ENCODE measurements at regions not wholly inside any gene's neighbourhood (a gene's known extent, or its start where the extent isn't known, plus 50 kb on each side); places are given as distances from the start of the nearest gene placed in this dataset.

DNA sequence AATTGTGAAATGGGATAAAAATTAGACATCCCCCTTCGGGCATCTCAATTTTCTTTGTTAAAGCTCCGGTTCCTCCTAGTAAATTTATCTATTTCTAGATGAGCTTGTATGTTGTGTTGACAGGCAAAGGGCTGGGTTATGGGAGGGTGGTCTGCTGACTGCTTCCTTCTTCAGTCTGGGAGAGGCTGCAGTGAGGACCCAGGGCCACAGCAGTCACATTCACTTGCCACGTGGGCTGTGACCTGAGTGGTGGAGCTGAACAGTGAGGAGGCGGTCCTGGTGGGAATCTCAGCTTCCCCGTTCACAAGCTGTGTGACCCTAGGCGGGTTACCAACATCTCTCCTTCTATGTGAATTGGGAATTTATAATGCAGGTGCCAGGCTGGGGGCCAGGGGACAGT, 57.5 kb upstream of the RXRA start:
- Histone ChIP-seq H3K27me3 (ENCODE audit: insufficient read depth, low read length) (peaks cover 39% of the 10 kb centered on the region), H2AFZ (ENCODE audit: low read depth, low read length) (no peak overlapping the region), H3K79me2 (ENCODE audit: insufficient read depth, low read length) (no peaks in the 10 kb centered on the region), H3K36me3 (ENCODE audit: insufficient read depth, low read length) (no peaks in the 10 kb centered on the region), H3K4me2 (ENCODE audit: low read length) (no peak overlapping the region), H4K20me1 (ENCODE audit: insufficient read depth, low read length) (no peaks in the 10 kb centered on the region), H3K27ac (ENCODE audit: low read depth, low read length) (no peak overlapping the region), H3K4me1 (ENCODE audit: insufficient read depth, low read length) (no peaks in the 10 kb centered on the region), H3K4me3 (ENCODE audit: insufficient read depth, low read depth, low read length) (no peak overlapping the region), H3K9me3 (ENCODE audit: insufficient read depth, low read depth, low read length) (no peaks in the 10 kb centered on the region), H3K9ac (ENCODE audit: low read length) (no peak overlapping the region)
- H3K4me3 Mint-ChIP-seq (ENCODE audit: unreplicated experiment): no peak overlapping the region
- no peak overlapping the region for H3K27ac Mint-ChIP-seq (ENCODE audit: unreplicated experiment)
- no peaks in the 10 kb centered on the region for H3K36me3 Mint-ChIP-seq (ENCODE audit: low read depth, unreplicated experiment)
- peaks cover 12% of the 10 kb centered on the region for H3K9me3 Mint-ChIP-seq (ENCODE audit: unreplicated experiment)
- H3K27me3 Mint-ChIP-seq (ENCODE audit: low read depth, unreplicated experiment): peaks cover 61% of the 10 kb centered on the region
- FAIRE-seq (no peak), DNase-seq (ENCODE audit: low read depth) (no peak)
- no peaks in the 10 kb centered on the region for H3K4me1 Mint-ChIP-seq (ENCODE audit: low read depth, unreplicated experiment)
- TF ChIP-seq, protein P1, sequence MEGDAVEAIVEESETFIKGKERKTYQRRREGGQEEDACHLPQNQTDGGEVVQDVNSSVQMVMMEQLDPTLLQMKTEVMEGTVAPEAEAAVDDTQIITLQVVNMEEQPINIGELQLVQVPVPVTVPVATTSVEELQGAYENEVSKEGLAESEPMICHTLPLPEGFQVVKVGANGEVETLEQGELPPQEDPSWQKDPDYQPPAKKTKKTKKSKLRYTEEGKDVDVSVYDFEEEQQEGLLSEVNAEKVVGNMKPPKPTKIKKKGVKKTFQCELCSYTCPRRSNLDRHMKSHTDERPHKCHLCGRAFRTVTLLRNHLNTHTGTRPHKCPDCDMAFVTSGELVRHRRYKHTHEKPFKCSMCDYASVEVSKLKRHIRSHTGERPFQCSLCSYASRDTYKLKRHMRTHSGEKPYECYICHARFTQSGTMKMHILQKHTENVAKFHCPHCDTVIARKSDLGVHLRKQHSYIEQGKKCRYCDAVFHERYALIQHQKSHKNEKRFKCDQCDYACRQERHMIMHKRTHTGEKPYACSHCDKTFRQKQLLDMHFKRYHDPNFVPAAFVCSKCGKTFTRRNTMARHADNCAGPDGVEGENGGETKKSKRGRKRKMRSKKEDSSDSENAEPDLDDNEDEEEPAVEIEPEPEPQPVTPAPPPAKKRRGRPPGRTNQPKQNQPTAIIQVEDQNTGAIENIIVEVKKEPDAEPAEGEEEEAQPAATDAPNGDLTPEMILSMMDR (IDR thresholded peaks at IDR 0.05; ENCODE audit: insufficient read depth, low read depth, low read length): no peak
- TF ChIP-seq EZH2 (IDR thresholded peaks at IDR 0.05; ENCODE audit: insufficient read depth, low read length): no peak

DNA sequence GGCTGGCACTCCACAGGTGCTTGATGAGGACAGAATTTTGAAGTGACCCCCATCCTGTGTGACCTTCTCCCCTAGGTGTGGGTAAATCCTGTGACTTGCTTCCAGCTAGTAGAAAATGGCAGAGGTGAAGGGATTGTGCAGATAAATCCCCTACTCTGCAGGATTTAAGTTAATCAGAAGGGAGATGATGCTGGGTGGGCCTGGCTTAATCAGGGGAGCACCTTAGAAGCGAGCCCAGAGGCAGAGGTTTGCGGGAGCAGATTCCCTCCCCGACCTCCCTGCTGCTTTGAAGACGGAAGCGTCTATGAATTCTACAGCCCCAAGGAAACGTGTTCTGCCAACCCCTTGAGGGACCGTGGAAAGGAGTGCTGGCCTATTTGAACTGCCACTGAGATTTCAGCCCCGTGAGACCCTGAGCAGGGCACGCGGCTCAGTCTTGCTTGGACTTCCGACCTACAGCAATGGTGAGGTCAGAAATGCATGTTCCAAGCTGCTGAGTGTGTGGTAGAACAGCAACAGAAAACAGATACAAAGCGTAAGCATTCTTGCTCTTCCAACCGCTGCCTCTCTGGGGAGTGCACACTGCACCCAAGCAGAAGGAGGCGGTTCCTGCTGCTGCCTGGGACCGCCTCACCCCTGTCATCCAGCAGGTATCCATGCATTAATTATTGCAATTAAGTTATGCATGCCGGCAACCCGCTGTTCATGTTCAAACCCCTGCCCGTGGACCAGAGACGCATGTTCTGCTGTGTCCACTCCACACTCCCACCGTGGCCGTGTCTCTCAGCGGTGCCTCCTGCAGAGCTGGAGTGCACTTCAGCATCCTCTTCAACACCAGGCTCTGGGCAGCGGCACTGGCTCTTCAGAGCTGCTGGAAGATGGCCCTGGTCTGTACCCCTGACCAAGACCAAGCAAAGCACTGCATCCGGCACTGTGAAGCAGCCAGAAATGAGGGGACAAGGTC, 54.6 kb upstream of the RXRA start:
- Histone ChIP-seq H3K36me3 (ENCODE audit: insufficient read depth, low read length) (no peaks in the 10 kb centered on the region), H3K9me3 (ENCODE audit: insufficient read depth, low read depth, low read length) (no peaks in the 10 kb centered on the region), H3K4me3 (ENCODE audit: insufficient read depth, low read depth, low read length) (no peak overlapping the region), H3K27me3 (ENCODE audit: insufficient read depth, low read length) (peaks cover 26% of the 10 kb centered on the region), H4K20me1 (ENCODE audit: insufficient read depth, low read length) (no peaks in the 10 kb centered on the region), H3K4me1 (ENCODE audit: insufficient read depth, low read length) (no peaks in the 10 kb centered on the region), H2AFZ (ENCODE audit: low read depth, low read length) (no peak overlapping the region), H3K27ac (ENCODE audit: low read depth, low read length) (no peak overlapping the region), H3K9ac (ENCODE audit: low read length) (no peak overlapping the region), H3K4me2 (ENCODE audit: low read length) (no peak overlapping the region), H3K79me2 (ENCODE audit: insufficient read depth, low read length) (no peaks in the 10 kb centered on the region)
- H3K4me1 Mint-ChIP-seq (ENCODE audit: low read depth, unreplicated experiment): no peaks in the 10 kb centered on the region
- FAIRE-seq (no peak), DNase-seq (ENCODE audit: low read depth) (no peak)
- H3K27ac Mint-ChIP-seq (ENCODE audit: unreplicated experiment): no peak overlapping the region
- H3K27me3 Mint-ChIP-seq (ENCODE audit: low read depth, unreplicated experiment): peaks cover 48% of the 10 kb centered on the region
- H3K36me3 Mint-ChIP-seq (ENCODE audit: low read depth, unreplicated experiment): no peaks in the 10 kb centered on the region
- no peak overlapping the region for H3K4me3 Mint-ChIP-seq (ENCODE audit: unreplicated experiment)
- no peak for TF ChIP-seq EZH2 (IDR thresholded peaks at IDR 0.05; ENCODE audit: insufficient read depth, low read length)
- TF ChIP-seq, protein P1 (IDR thresholded peaks at IDR 0.05; ENCODE audit: insufficient read depth, low read depth, low read length): no peak
- peaks cover 5% of the 10 kb centered on the region for H3K9me3 Mint-ChIP-seq (ENCODE audit: unreplicated experiment)
